ENCODE measurements at regions not wholly inside any gene's neighbourhood (a gene's known extent, or its start where the extent isn't known, plus 50 kb on each side); places are given as distances from the start of the nearest gene placed in this dataset.
"Not testable (repeated sequence)": the region's sequence is repeated elsewhere in the genome, so short reads cannot be mapped to it uniquely, and the experiment has no call there.

DNA sequence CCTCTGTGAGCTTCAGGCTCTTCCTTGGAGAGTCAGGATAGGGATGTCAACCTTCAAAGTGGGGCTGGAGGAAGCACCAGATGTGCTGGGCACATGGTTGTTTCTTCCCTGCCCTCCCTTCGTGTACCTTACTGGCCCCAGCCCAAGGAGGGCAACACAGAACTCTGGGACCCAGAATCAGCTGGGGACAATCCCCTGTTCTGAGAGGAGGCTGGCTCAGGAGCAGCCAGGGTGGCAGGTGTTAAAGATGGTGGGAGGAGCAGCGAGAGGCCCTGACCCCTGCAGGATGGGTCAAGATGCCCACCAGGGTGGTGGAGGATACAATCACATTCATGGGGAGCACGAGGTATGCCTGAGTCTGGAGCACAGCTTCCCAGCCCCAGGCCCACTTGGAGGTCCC is 300.4 kb downstream of the ABCC12 start:
- Mint-ChIP-seq H3K4me1 (no peaks in the 10 kb centered on the region), H3K9me3 (no peaks in the 10 kb centered on the region)

DNA sequence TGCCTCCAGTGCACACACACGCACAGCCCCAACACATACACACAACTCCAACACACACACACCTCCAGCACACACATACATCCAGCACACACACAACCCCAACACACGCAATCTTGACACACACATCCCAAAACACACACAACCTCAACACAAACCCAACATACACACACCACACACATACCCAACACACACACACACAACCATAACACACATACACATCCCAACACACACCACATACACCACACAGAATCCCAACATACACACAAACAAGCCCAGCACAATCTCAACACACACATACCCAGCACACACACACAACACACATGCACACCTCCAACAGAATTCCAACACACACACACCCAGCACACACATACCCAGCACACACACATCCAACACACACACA is 301.1 kb downstream of the ABCC12 start:
- H3K9me3 Mint-ChIP-seq = no peaks in the 10 kb centered on the region
- H3K27ac Mint-ChIP-seq = no peak overlapping the region
- no peak overlapping the region for H3K4me3 Mint-ChIP-seq
- H3K36me3 Mint-ChIP-seq = no peaks in the 10 kb centered on the region
- no peaks in the 10 kb centered on the region for H3K4me1 Mint-ChIP-seq
- peaks cover 2% of the 10 kb centered on the region for H3K27me3 Mint-ChIP-seq

More for the DNA sequence above, 300.4 kb downstream of the ABCC12 start:
- H3K27me3 Mint-ChIP-seq = peaks cover 2% of the 10 kb centered on the region
- H3K27ac Mint-ChIP-seq = no peak overlapping the region
- no peaks in the 10 kb centered on the region for H3K36me3 Mint-ChIP-seq
- no peak overlapping the region for H3K4me3 Mint-ChIP-seq

DNA sequence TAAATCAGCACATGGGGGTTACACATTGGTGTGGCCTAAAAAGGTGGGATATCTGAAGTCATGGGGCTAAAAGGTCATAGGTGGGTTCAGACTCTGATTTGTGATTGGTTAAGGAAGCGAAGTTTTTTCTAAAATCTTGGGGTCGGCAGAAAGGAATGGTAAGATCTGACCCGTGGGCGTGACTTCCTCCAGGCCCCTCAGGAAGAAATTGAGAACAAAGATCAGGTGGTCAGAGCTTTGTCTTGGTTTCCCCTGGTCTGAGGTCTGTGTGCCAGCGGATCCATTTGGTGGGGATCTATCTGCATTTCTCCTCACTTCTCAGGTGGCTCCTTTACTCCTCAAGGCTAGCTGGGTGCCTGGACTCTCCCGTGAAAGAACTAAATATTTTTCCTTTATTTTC is 302.8 kb downstream of the ABCC12 start:
- Mint-ChIP-seq H3K4me1 (no peaks in the 10 kb centered on the region), H3K36me3 (no peaks in the 10 kb centered on the region), H3K27ac (no peak overlapping the region), H3K9me3 (no peaks in the 10 kb centered on the region), H3K4me3 (no peak overlapping the region), H3K27me3 (no peaks in the 10 kb centered on the region)

DNA sequence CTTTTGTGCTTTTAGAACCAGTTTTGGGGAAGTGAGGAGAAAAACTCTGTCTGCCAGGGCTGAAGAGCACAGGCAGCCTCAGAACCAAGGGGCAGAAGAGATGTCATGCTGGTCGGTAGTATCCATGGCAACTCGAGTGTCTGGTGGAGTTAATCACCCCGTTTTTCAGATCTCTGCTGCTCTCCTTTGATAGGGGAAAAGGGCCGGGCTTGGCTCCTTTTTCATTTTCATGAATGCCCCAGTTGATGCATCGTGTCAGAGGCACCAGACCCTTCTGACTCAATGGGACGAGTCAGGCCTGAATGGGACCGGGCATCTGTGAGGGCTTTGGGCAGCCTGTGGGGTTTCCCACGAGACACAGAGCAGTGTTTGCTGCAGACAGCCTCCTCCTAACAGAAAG is 304.6 kb downstream of the ABCC12 start:
- Mint-ChIP-seq H3K4me1 (no peaks in the 10 kb centered on the region), H3K4me3 (no peak overlapping the region), H3K27me3 (no peaks in the 10 kb centered on the region), H3K36me3 (no peaks in the 10 kb centered on the region), H3K9me3 (no peaks in the 10 kb centered on the region), H3K27ac (no peak overlapping the region)

DNA sequence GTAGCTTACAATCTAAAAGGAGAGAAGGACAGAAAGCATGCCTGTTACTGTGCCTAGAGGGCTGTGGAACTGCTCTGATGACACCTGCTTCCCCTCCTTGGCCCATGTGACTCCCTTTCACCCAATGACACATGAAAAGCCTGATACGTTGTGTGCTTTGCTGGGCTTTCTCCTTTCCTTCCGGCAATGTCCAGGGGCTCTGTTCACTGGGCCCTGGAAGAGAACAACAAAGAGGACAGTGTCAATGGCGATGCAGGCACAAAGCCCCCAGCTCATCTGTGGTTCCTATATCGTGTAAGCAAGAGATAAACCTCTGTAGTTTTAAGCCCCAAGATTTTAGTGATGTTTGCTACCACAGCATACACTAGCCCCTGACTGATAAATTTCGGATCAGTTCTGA is 306.1 kb downstream of the ABCC12 start:
- H3K27ac Mint-ChIP-seq = no peak overlapping the region
- H3K4me1 Mint-ChIP-seq = no peaks in the 10 kb centered on the region
- H3K4me3 Mint-ChIP-seq = no peak overlapping the region
- no peaks in the 10 kb centered on the region for H3K36me3 Mint-ChIP-seq
- H3K27me3 Mint-ChIP-seq = no peaks in the 10 kb centered on the region
- no peaks in the 10 kb centered on the region for H3K9me3 Mint-ChIP-seq

DNA sequence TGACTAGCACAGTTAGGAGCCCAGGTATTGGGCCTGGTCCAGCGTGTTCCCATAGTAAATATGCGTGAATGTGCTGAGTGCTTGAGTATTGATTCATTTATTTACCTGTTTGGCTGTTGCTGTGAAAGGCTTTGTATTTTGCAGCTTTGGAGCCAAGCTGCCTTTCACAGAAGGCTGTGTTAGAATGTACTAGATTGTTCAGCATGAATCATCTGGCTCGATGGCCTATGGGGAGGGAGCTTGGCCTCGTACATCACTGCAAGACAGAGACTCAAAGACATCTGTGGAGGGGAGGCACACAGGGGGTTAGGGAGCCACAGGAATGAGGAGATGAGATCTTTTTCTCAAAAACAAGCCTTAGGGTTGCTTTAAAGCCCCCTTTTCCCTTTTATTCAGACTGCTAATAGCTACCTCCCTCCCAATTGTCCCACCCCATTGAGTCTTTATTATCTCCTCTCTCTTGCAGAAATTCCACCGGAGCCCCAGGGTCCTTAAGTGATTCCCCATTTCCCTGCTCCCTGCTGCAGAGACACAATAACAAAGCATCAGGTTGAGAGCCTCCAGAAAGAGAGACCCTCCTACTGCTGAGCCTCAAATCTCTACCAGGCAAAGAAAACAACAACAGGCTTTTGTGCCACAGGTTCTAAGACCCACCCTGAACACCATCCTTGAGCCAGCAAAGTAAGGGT is 307.2 kb downstream of the ABCC12 start:
- H3K27ac Mint-ChIP-seq = no peak overlapping the region
- H3K9me3 Mint-ChIP-seq = no peaks in the 10 kb centered on the region
- no peak overlapping the region for H3K4me3 Mint-ChIP-seq
- H3K27me3 Mint-ChIP-seq = no peaks in the 10 kb centered on the region
- H3K36me3 Mint-ChIP-seq = no peaks in the 10 kb centered on the region
- H3K4me1 Mint-ChIP-seq = no peaks in the 10 kb centered on the region

DNA sequence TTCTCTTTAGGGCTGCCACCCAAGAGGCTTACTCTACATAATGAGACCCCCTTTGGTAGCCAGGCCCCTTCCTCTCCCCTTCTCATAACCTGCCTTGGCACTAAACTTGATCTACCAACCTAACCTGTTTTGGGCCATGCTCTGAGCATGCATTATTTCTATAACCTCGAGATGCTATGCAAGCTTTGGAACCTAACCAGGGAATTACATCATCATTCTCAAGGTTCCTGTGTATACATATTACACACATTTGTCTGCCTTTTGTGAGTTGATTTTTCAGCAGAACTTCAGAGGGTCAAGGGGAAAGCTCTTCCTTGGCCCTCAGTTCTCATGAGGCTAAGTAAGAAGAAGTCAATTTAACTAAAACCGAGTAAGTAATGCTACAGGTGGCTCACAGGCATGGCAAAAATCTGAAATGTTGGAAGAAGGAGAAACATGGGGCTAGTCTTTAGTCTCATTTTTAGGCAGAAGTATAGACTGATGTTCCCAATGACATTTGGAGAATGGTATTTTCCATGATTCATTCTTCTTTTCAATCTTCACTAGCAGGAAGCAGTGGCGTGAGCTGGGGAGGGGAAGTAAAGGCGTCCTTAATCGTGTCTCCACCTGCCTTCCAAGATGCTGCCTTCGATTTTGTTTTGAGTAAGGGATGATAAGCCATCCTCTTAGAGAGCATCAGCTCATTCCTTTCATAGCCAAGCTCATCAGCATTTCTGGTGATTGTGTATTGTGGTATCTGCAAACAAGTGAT is 308.4 kb downstream of the ABCC12 start:
- no peaks in the 10 kb centered on the region for H3K27me3 Mint-ChIP-seq
- no peaks in the 10 kb centered on the region for H3K36me3 Mint-ChIP-seq
- H3K4me1 Mint-ChIP-seq = no peaks in the 10 kb centered on the region
- H3K4me3 Mint-ChIP-seq = no peak overlapping the region
- no peak overlapping the region for H3K27ac Mint-ChIP-seq
- H3K9me3 Mint-ChIP-seq = no peaks in the 10 kb centered on the region

DNA sequence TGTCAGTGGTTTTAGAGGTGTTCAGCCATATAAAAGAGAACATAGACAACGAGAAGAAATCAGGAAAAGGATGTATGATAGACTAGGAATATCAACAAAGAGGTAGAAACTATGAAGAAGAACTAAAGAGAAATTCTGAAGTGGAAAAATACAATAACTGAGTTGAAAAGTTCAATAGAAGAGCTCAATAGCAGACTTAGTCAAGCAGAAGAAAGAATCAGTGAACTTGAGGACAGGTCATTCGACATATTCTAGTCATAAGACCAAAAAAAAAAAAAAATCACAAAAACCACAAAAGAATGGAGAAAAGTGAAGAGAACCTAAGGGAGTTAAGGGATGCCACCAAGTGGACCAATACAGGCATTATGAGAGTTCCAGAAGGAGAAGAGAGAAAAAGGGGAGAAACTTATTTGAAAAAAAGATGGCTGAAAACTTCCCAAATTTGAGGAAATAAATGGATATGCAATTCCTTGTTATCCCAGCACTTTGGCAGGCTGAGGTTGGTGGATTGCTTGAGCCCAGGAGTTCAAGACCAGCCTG is 321.2 kb downstream of the ABCC12 start:
- Mint-ChIP-seq H3K9me3 (peaks cover 16% of the 10 kb centered on the region), H3K4me1 (no peaks in the 10 kb centered on the region), H3K4me3 (no peak overlapping the region), H3K36me3 (peaks cover 6% of the 10 kb centered on the region), H3K27me3 (peaks cover 5% of the 10 kb centered on the region), H3K27ac (no peak overlapping the region)

DNA sequence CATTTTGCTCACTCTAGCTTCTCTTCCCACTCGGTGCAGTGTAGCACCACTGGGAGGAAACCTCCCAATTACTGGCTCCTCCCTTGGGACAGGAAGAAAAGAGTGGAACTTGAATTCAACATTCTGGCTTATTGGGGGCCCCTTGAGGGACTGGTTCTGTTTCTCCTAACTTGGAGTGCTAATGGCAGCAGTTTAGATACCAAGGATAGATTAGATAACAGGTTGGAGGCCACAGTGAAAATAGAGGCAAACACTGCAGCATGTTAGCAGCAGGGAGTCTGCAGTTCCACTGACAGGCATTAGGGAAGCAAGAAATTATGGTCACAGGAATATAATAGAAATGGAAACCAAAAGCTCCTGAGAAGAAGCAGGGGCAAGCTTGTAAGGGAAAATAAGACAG is 322.0 kb downstream of the ABCC12 start:
- Mint-ChIP-seq H3K27ac (no peak overlapping the region), H3K27me3 (peaks cover 5% of the 10 kb centered on the region), H3K4me1 (no peaks in the 10 kb centered on the region), H3K4me3 (no peak overlapping the region), H3K9me3 (peaks cover 16% of the 10 kb centered on the region), H3K36me3 (peaks cover 6% of the 10 kb centered on the region)

DNA sequence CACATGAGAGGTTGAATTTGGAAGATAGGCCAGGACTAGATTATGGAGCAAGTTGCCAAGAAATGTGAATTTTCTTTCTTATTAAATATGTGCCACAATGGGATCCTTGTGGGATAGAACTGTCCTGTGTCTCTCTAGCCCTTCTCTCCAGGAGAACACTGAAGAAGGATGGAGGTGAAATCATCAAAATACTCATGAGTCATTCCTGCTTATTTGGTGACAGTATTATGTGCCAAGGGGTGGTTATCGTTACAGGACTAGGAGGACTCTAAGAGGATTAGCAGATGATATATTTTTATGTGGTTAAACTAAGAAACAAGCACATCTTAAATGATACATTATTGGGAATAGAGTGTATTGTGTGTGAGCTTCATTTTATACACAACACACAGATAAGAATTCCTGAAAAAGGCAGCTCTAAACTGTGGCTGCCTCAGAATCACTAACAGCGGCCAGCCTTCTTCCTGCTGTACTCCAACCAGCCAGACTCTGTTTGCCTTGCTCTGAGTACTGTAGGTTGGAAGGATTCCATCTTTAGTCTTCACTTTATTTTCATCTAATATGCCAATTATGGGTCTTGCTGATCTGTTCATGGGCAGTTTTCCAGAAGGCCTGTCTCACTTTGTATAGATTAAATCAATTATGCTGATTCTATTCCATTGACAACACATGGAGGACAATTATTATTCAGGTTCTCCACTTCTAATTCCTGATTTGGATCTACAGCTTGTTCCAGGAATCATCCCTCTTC is 325.8 kb downstream of the ABCC12 start:
- peaks cover 20% of the 10 kb centered on the region for H3K9me3 Mint-ChIP-seq
- H3K27me3 Mint-ChIP-seq = peaks cover 5% of the 10 kb centered on the region
- no peak overlapping the region for H3K27ac Mint-ChIP-seq
- peaks cover 6% of the 10 kb centered on the region for H3K36me3 Mint-ChIP-seq
- no peaks in the 10 kb centered on the region for H3K4me1 Mint-ChIP-seq
- H3K4me3 Mint-ChIP-seq = no peak overlapping the region

DNA sequence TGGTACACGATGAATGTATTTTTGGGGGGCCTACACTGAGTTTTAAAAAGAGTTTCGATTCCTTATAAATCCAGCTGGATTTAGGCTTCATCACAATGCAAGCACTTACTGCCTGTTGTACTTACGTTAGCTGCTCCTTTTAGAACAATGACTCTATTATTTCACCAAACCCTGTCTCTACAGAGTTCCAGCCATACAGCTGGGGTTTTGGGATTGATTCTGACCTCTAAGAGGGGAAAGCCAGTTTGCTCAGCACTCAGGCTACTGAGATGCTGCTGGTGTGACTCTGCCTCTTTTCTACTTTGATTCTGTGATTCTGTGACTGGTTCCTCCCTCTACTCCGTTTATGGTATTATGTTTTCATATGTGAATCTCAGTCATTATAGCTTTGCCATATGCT is 329.7 kb downstream of the ABCC12 start:
- no peak overlapping the region for H3K4me3 Mint-ChIP-seq
- no peaks in the 10 kb centered on the region for H3K4me1 Mint-ChIP-seq
- H3K27ac Mint-ChIP-seq = no peak overlapping the region
- peaks cover 9% of the 10 kb centered on the region for H3K9me3 Mint-ChIP-seq
- peaks cover 4% of the 10 kb centered on the region for H3K27me3 Mint-ChIP-seq
- H3K36me3 Mint-ChIP-seq = peaks cover 2% of the 10 kb centered on the region

DNA sequence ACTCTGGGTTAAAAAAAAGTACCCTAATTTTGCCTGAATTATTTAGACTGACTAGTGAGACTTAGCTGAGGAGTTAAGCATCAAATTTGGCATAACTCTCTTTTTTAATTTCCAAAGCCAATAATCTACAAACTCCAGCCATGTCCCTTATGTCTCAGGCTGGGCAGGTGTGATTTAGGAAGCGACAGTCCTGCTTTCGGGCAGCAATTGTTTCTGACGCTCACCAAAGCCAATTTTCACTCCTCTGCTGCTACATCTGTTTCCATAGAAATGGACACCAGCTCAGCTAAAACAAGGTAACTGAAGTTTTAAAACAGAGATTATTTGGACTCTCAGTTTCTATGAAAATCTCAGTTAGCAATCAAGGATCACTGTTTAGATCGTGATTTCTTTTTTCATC is 338.7 kb downstream of the ABCC12 start:
- Mint-ChIP-seq H3K4me3 (no peak overlapping the region), H3K4me1 (no peaks in the 10 kb centered on the region), H3K27ac (no peak overlapping the region), H3K36me3 (no peaks in the 10 kb centered on the region), H3K9me3 (peaks cover 27% of the 10 kb centered on the region), H3K27me3 (peaks cover 18% of the 10 kb centered on the region)

DNA sequence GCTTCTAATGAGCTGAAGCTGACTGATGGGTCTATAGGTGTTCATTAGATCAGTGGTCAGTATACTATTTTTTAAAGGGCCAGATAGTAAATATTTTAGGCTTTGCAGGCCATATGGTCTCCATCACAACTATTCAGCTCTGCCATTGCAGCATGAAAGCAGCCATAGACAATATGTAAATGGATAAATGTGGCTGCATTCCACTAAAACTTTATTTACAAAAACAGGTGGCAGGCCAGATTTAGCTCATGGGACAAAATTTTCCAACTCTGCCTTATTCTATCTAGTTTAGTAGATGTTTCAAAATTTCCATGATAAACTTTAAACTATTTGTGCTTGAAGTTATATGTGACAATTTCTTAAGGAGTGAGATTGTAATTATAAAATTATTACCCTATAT is 339.3 kb downstream of the ABCC12 start:
- peaks cover 27% of the 10 kb centered on the region for H3K9me3 Mint-ChIP-seq
- no peak overlapping the region for H3K4me3 Mint-ChIP-seq
- no peaks in the 10 kb centered on the region for H3K4me1 Mint-ChIP-seq
- no peak overlapping the region for H3K27ac Mint-ChIP-seq
- H3K36me3 Mint-ChIP-seq = no peaks in the 10 kb centered on the region
- peaks cover 17% of the 10 kb centered on the region for H3K27me3 Mint-ChIP-seq

DNA sequence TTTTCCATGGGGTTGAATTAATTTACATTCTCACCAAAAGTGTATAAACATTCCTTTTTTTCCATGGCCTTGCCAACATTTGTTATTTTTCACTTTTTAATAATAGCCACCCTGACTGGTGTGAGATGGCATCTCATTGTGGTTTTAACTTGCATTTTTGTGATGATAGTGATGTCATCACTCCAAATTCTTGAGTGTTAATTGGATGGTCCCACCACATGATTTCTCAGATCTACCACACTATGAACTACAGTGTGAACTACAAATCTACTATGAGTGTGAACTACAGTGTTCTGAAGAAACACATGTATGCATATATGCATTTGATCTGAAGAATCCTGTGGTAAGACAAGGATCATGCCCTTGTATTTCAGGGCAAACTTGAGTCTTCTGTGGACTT is 340.1 kb downstream of the ABCC12 start:
- no peaks in the 10 kb centered on the region for H3K36me3 Mint-ChIP-seq

DNA sequence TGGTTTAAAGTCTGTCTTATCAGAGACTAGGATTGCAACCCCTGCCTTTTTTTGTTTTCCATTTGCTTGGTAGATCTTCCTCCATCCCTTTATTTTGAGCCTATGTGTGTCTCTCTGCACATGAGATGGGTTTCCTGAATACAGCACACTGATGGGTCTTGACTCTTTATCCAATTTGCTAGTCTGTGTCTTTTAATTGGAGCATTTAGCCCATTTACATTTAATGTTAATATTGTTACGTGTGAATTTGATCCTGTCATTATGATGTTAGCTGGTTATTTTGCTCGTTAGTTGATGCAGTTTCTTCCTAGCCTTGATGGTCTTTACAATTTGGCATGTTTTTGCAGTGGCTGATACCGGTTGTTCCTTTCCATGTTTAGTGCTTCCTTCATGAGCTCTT is 344.0 kb downstream of the ABCC12 start:
- H3K27ac Mint-ChIP-seq, H3K36me3 Mint-ChIP-seq, H3K4me3 Mint-ChIP-seq, H3K4me1 Mint-ChIP-seq, H3K27me3 Mint-ChIP-seq: not testable (repeated sequence)
- peaks cover 17% of the 10 kb centered on the region for H3K9me3 Mint-ChIP-seq

More for the DNA sequence above, 340.1 kb downstream of the ABCC12 start:
- no peak overlapping the region for H3K27ac Mint-ChIP-seq
- peaks cover 15% of the 10 kb centered on the region for H3K27me3 Mint-ChIP-seq
- H3K9me3 Mint-ChIP-seq = peaks cover 29% of the 10 kb centered on the region
- no peaks in the 10 kb centered on the region for H3K4me1 Mint-ChIP-seq
- H3K4me3 Mint-ChIP-seq = no peak overlapping the region

DNA sequence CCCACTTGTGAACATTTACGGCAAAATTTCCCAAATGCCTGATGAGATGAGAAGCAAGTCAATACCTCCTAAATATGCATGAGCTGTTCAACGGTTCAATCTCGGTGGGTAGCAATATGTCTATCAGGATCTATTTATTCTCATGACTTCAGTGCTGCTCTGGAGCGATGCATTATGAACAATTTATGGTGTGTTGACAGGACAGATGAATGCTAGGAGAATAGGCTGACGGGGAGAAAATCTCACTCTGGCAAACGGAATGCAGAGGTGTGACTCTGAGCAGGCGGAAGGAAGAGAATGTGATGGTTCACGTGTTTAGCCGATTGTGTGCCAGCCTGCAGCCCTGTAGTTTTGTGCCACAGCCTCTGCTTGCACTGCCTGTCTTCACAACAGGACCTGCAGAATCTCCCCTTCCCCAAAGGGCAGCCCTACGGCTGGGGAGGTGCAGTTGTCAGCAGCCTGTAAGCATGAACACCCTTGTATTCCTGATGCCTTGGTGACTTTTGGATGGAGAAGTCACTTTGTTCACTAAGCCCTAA is 345.2 kb downstream of the PHKB start:
- Mint-ChIP-seq H3K9me3 (peaks cover 4% of the 10 kb centered on the region), H3K4me1 (no peaks in the 10 kb centered on the region), H3K27ac (no peak overlapping the region), H3K36me3 (no peaks in the 10 kb centered on the region), H3K4me3 (no peak overlapping the region), H3K27me3 (no peaks in the 10 kb centered on the region)

All from activated naive CD4-positive, alpha-beta T cell treated with anti-CD3 and anti-CD28 coated beads, Interleukin-2, amount 50 U/mL, for 24 hours (primary cell).